NCI-H1092 treated with DMSO at 0.1 percent for 48 hours (cell line): ENCODE measurements at regions not wholly inside any gene's neighbourhood (a gene's known extent, or its start where the extent isn't known, plus 50 kb on each side); places are given as distances from the start of the nearest gene placed in this dataset.
A peak's percentile ranks its signal among the peaks of the same experiment; 100 is the strongest.

ENCODE experiments used
- DNase-seq: peaks from one replicate; lab custom pipeline; 2025; lab: John Stamatoyannopoulos, UW

GRCh38 chr13:107573184-107573583 is 642.2 kb downstream of the LIG4 start:
- DNase-seq, result no peak

DNA sequence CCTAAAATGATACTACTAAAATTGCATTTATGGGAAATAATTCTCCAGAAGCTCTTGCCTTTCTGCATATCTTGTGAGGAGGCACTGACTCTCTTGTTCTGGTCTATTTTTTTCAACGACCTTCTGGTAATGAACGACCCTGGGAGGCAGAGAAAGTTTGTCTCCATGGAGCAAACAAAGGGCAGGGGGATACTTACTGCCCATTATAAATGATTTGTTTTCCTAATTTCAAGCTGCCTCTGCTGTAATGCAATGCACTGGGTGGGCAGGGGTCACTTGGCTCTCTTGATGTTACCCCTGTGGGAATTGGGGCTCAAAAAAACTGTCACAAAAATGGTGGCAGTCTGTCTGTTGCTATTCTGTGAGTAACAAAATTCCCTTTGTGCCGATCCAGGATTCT is 643.2 kb downstream of the LIG4 start:
- DNase-seq, result no peak

GRCh38 chr13:107568181-107568580 is 647.2 kb downstream of the LIG4 start:
- no peak for DNase-seq

DNA sequence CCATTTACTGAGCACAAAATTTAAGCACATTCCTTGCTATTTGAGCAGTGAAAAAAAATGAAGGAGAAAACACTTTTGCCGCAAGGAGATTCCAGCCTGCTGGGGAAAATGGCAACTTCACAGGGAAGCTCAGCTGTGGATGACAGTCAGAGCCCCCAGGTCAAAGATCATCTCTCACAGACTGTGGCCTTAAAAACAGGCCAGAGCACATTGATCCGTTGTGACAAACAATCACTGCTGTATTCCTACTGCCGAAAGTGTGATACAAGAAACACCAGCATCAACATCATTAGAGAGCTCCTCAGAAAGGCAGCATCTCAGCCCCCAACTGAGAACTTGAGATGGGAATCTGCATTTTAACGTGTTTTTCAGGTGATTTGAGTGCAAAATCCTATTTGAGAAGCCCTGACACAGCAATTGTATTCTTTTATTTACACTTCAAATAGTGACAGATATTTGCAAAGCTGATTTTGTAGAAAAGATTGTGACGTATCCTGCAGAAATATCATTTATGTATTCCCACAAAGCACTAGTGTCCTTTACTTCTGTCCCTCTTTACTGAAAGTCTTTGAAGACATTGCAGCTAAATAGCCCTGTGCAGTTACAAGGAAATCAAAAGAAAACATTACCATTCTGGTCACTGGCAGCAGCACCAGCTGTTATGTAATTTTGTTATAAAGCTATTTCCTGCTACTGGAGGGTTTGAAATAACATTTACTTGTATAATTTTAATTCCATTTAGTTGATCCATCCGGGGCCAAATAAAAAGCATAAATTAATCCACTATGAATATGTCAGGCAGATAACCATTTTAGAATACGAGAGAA is 652.0 kb downstream of the LIG4 start:
- DNase-seq, result no peak

DNA sequence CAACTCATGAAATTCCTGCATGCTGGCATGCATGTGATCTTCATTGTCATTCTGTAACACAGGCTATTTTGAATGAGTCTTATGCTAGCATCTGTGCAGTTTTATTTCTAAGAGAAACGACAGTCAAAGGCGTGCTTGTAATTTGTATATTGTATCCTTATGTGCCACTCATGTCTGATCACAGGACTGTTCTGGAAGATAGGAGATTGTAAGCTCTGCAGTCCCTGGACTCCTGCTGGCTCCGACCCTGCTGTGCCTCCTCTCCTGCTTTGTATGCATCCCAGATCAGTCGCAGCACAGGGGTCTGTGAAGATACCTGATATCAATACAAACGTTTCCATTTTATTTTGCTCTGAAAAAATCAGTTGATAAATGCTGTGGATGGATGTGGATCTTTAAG is 653.1 kb downstream of the LIG4 start:
- DNase-seq, result no peak

- peak; percentile 54 for DNase-seq
Measured at GRCh38 chr13:107554460-107554859, 660.9 kb downstream of the LIG4 start.

- DNase-seq, result no peak
Measured at GRCh38 chr13:107553838-107554237, 661.5 kb downstream of the LIG4 start.

DNA sequence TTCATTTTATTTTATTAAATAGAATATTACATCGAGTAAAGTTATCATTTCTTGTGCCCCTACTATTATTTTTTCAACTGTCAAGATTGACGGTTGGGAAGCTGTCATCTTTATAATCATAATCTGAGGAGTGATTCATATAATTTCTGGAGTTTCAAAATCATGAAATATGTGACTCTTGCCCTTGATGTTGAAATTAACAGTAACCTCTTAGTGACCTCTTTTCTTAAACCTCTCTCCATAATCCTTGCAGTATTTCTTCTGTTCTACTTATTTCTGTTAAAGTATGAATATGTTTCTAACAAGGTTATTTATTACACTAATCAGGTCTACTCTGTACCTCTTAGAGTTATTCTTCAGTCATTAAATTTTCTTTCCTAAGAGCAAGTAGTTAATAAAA is 663.8 kb downstream of the LIG4 start:
- DNase-seq, result no peak

DNA sequence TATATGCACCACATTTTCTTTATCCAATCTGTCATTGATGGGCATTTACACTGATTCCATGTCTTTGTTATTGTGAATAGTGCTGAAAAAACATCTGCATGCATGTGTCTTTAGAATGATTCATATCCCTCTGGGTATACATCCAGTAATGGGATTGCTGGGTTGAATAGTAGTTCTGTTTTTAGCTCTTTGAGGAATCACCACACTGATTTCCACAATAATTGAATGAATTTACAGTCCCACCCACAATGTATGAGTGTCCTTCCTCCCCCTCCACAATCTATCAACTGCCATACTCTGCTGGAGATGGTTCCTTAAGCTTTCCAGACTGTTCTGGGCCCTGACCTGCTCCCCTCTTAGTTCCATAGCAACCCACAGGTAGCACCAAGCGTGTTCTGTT is 667.0 kb downstream of the LIG4 start:
- no peak for DNase-seq

GRCh38 chr13:107545946-107546502 is 669.3 kb downstream of the LIG4 start:
- DNase-seq, result peak; percentile 90

GRCh38 chr13:107534548-107534947 is 680.8 kb downstream of the LIG4 start:
- no peak for DNase-seq

DNA sequence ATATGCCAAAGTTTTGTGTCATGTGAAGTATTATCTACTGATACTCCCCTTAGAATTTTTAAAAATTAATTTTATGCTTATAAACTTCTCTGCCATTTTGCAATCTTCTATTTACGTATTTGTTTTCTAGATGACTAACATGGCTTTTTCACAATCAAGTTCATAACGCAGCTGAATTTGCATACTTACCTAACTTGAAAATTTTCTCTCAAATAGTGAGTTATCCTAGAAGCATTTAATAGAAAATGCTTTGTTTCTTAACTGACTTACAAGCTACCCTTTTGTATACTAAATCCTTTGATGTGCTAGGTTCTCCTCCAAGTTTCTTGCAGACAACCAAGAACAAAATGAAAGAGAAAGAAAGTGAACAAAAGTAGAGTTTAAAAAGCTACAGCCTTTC is 683.5 kb downstream of the LIG4 start:
- DNase-seq, result no peak

DNA sequence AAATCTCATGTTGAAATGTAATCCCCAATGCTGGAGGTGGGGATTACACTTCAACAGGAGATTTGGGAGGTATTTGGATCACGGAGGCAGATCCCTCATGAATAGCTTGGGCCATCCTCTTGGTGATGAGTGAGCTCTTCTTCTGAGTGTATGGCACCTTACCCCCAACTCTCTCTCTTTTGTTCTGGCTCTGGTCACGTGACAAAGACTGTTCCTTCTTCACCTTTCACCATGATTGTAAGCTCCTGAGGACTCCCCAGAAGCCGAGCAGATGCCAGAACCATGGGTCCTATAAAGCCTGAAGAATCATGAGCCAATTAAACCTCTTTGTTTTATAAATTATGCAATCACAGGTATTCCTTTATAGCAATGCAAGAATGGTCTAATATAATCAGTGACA is 684.2 kb downstream of the LIG4 start:
- no peak for DNase-seq

- no peak for DNase-seq
Measured at GRCh38 chr13:107529035-107529434, 686.3 kb downstream of the LIG4 start.

GRCh38 chr13:107518780-107519179 is 696.6 kb downstream of the LIG4 start:
- no peak for DNase-seq

DNA sequence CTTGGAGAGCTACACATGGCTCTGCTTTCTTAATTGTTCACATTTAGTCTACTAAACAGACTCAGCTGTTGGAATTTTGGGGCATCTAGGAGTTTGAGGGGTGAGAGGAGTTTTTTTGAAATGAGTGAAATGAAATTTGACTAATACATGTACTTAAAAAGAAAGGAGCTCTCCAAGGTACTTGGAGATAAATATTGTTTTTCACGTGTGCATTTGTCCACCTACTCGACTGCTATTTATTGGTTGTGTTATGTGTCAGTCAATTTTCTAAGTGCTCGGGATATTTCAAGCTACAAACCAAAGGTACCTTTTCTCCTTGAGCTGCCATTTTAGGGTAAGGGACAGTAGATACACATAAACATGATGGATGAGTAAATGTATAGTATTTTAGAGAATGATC is 697.0 kb downstream of the LIG4 start:
- DNase-seq, result no peak

GRCh38 chr13:107516517-107516916 is 698.8 kb downstream of the LIG4 start:
- no peak for DNase-seq

GRCh38 chr13:107512551-107512950 is 702.8 kb downstream of the LIG4 start:
- DNase-seq, result no peak

- no peak for DNase-seq
Measured at GRCh38 chr13:107497661-107498060, 717.7 kb downstream of the LIG4 start.

GRCh38 chr13:107493266-107493665 is 722.1 kb downstream of the LIG4 start:
- no peak for DNase-seq

GRCh38 chr13:107482688-107483087 is 732.6 kb downstream of the LIG4 start:
- no peak for DNase-seq

DNA sequence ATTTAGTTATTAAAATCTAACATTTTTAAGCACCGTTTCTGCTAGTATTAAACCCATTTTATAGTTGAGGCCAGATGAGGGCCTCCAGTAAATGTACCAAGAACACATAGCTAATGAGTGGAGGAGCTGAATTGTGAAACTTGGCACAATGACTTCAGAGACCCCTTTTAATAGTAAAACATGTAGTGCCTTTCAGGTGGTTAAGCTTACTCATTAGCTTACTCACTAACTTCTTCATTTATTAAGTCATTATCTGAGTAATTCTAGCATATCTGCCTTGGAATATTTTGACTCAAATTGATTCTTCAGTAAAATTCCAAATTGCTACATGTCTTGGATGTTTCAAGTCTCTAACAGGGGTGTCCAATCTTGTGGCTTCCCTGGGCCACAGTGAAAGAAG is 735.2 kb downstream of the LIG4 start:
- DNase-seq, result no peak

GRCh38 chr13:107477772-107478379 is 737.5 kb downstream of the LIG4 start:
- DNase-seq, result no peak
